ENCODE measurements at regions not wholly inside any gene's neighbourhood (a gene's known extent, or its start where the extent isn't known, plus 50 kb on each side); places are given as distances from the start of the nearest gene placed in this dataset.
A peak's percentile ranks its signal among the peaks of the same experiment; 100 is the strongest.

GRCh38 chr6:150720774-150721233, 121.1 kb downstream of the PLEKHG1 start (continued):
- TF ChIP-seq EGR2 (tag by site-specific recombination; IDR thresholded peaks at IDR 0.05; ENCODE audit: low read depth) (peak; percentile 52), ZNF600 (tag by site-specific recombination; IDR thresholded peaks at IDR 0.05) (peak; percentile 97), ZNF473 (tag by site-specific recombination; IDR thresholded peaks at IDR 0.05) (no peak), ZNF48 (tag by site-specific recombination; IDR thresholded peaks at IDR 0.05) (no peak), SP7 (tag by site-specific recombination; IDR thresholded peaks at IDR 0.05) (peak; percentile 79), ZFHX2 (tag by site-specific recombination; conservative IDR thresholded peaks at IDR 0.05) (peak; percentile 71)

GRCh38 chr6:150721418-150722266, 122.0 kb downstream of the PLEKHG1 start:
- CTCF ChIA-PET: interaction anchor here (0.6 to 3.0 kb wide), 6 partner anchors 36 to 392 kb away, joined by 3 to 9 read pairs (median 4); no protein-coding TSS in a partner anchor
- no peak for TF ChIP-seq HOXA7 (CRISPR knock-in tag; IDR thresholded peaks at IDR 0.05; ENCODE audit: borderline replicate concordance)
- TF ChIP-seq ZNF704 (tag by site-specific recombination; IDR thresholded peaks at IDR 0.05): no peak
- POLR2A ChIA-PET: interaction anchor here (0.8 kb wide), 1 partner anchor 72 kb away, joined by 4 read pairs; no protein-coding TSS in a partner anchor
- Histone ChIP-seq H3K36me3 (ENCODE audit: control insufficient read depth in 2 of 2, insufficient read depth in 1 of 2, low read length in 2 of 2) (no peaks in the 10 kb centered on the region), H3K4me3 (ENCODE audit: low read depth, low read length) (no peak overlapping the region), H3K27ac (ENCODE audit: extremely low read depth, low read depth, low read length) (peak overlapping the region; percentile 56), H3K9me3 (ENCODE audit: control insufficient read depth, insufficient read depth, low read depth, low read length) (no peaks in the 10 kb centered on the region), H3K4me1 (ENCODE audit: control insufficient read depth, insufficient read depth, low read length) (peaks cover 31% of the 10 kb centered on the region)

GRCh38 chr6:150722614-150723344, 123.1 kb downstream of the PLEKHG1 start:
- Histone ChIP-seq H3K27ac (ENCODE audit: extremely low read depth, low read depth, low read length) (no peak overlapping the region), H3K4me1 (ENCODE audit: control insufficient read depth, insufficient read depth, low read length) (peaks cover 31% of the 10 kb centered on the region), H3K9me3 (ENCODE audit: control insufficient read depth, insufficient read depth, low read depth, low read length) (no peaks in the 10 kb centered on the region), H3K36me3 (ENCODE audit: control insufficient read depth in 2 of 2, insufficient read depth in 1 of 2, low read length in 2 of 2) (no peaks in the 10 kb centered on the region), H3K4me3 (ENCODE audit: low read depth, low read length) (no peak overlapping the region)
- ChIA-PET CTCF (interaction anchor here (0.6 to 0.7 kb wide), 5 partner anchors 8 to 1945 kb away, joined by 3 to 4 read pairs (median 3); no protein-coding TSS in a partner anchor), POLR2A (interaction anchor here (0.5 kb wide), 1 partner anchor 304 kb away, joined by 3 read pairs; no protein-coding TSS in a partner anchor)
- TF ChIP-seq ZIC2 (tag by site-specific recombination; IDR thresholded peaks at IDR 0.05) (no peak), ZBTB1 (tag by site-specific recombination; IDR thresholded peaks at IDR 0.05) (no peak), ZNF555 (tag by site-specific recombination; conservative IDR thresholded peaks at IDR 0.05) (no peak), ZNF133 (tag by site-specific recombination; IDR thresholded peaks at IDR 0.05) (no peak), ZNF660 (tag by site-specific recombination; IDR thresholded peaks at IDR 0.05) (no peak), ZNF362 (tag by site-specific recombination; IDR thresholded peaks at IDR 0.05) (no peak), PBX3 (CRISPR knock-in tag; IDR thresholded peaks at IDR 0.05) (no peak), PRDM10 (tag by site-specific recombination; IDR thresholded peaks at IDR 0.05) (no peak), ZNF280D (tag by site-specific recombination; IDR thresholded peaks at IDR 0.05) (no peak), ZNF350 (tag by site-specific recombination; IDR thresholded peaks at IDR 0.05) (no peak)
